SK-N-MC (cell line): ENCODE measurements at regions not wholly inside any gene's neighbourhood (a gene's known extent, or its start where the extent isn't known, plus 50 kb on each side); places are given as distances from the start of the nearest gene placed in this dataset.

ENCODE experiments used
- EZH2 ChIP-seq: fragments of 200-600 bp; sonication (generic); IDR thresholded peaks from one replicate; pipeline ENCODE4 v1.6.1; 2017; ENCODE audit warnings: antibody characterized with exemption
- POLR2AphosphoS5 ChIP-seq: IDR thresholded peaks from 2 replicates; pipeline ENCODE4 v1.6.1; 2012; ENCODE audit warnings: mild to moderate bottlenecking, low read depth, low read length, borderline replicate concordance

- TF ChIP-seq POLR2AphosphoS5 (no peak), EZH2 (no peak)
Measured at GRCh38 chrX:40403757-40404156, 177.0 kb upstream of the ATP6AP2 start.
